KMS-11 (cell line): ENCODE measurements at regions not wholly inside any gene's neighbourhood (a gene's known extent, or its start where the extent isn't known, plus 50 kb on each side); places are given as distances from the start of the nearest gene placed in this dataset.

Source experiments
- H2AFZ ChIP-seq: fragments of 200-600 bp; sonication (generic); 2 replicates; pipeline ENCODE4 v1.6.1; 2016; ENCODE audit warnings: antibody characterized with exemption, mixed run types, low read depth
- H3K27ac ChIP-seq: fragments of 200-600 bp; sonication (generic); 2 replicates; pipeline ENCODE4 v1.6.1; 2016; ENCODE audit warnings: mild to moderate bottlenecking, mixed run types
- H3K27me3 ChIP-seq: fragments of 200-600 bp; sonication (generic); 2 replicates; pipeline ENCODE4 v1.6.1; 2017; ENCODE audit warnings: mild to moderate bottlenecking, low read depth, mixed run types, moderate library complexity; ENCODE audit not compliant: insufficient read depth
- H3K36me3 ChIP-seq: fragments of 200-600 bp; sonication (generic); 2 replicates; pipeline ENCODE4 v1.6.1; 2017; ENCODE audit warnings: mild to moderate bottlenecking, mixed run types; ENCODE audit not compliant: insufficient read depth
- H3K4me1 ChIP-seq: fragments of 200-600 bp; sonication (generic); 2 replicates; pipeline ENCODE4 v1.6.1; 2016; ENCODE audit warnings: mild to moderate bottlenecking, low read depth, mixed run types; ENCODE audit not compliant: poor library complexity, severe bottlenecking
- H3K4me2 ChIP-seq: fragments of 200-600 bp; sonication (generic); 2 replicates; pipeline ENCODE4 v1.7.0; 2016; ENCODE audit warnings: mild to moderate bottlenecking, mixed run types
- H3K4me3 ChIP-seq: fragments of 200-600 bp; sonication (generic); IDR thresholded peaks from 2 replicates; pipeline ENCODE4 v1.6.1; 2017; ENCODE audit warnings: low read depth, low read length, mixed read lengths; ENCODE audit not compliant: insufficient read depth
- H3K79me2 ChIP-seq: fragments of 200-600 bp; sonication (generic); 2 replicates; pipeline ENCODE4 v1.6.1; 2016; ENCODE audit warnings: low read depth, mixed run types; ENCODE audit not compliant: insufficient read depth
- H3K9ac ChIP-seq: fragments of 200-600 bp; sonication (generic); 2 replicates; pipeline ENCODE4 v1.6.1; 2016; ENCODE audit warnings: mild to moderate bottlenecking, mixed run types
- H4K20me1 ChIP-seq: fragments of 200-600 bp; sonication (generic); 2 replicates; pipeline ENCODE4 v1.6.1; 2016; ENCODE audit warnings: mild to moderate bottlenecking, mixed run types; ENCODE audit not compliant: insufficient read depth
- TF ChIP-seq, protein P1 (sequence below): fragments of 200-600 bp; sonication (generic); conservative IDR thresholded peaks from 2 replicates; pipeline ENCODE4 v1.6.1; 2017; ENCODE audit warnings: low read depth, mild to moderate bottlenecking, antibody characterized with exemption, low read length, moderate library complexity, mixed read lengths

DNA sequence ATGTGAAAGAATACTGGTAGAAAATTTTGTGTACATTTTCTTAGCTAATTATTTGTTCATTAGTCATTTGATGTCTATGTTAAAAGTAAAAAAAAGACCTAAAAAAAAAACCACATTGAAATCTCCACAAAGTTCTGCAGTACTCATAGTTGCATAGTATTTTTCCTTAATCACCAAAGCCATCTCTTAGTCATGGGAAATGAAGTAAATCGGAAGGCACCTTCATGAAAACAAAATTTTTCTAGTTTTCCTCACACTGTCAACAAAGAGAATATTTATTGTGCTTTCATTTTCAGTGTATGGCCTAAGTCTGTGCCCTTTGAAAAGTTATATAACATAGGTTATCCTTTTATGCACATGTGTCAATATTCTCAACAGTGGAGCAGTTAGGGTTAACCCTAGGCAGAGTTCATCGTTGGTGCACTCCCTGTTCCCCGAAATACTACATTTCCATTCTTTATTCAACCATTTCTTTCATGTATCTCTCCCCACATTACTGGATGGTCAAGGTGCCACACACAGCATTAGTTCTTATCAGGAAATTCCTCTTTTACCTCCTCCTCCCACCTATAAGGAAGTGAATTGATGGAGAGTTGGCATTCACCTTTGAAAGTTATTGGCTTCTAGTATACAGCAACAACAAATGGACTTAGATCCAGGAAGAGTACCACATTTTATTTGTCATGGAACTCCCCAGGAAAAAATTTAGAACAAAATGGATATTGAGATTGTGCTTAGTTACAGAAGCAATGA is 93.1 kb downstream of the NUDT12 start:
- Histone ChIP-seq H3K27ac (no peak overlapping the region), H3K4me2 (no peak overlapping the region), H2AFZ (no peak overlapping the region), H3K27me3 (no peaks in the 10 kb centered on the region), H3K9ac (no peak overlapping the region), H3K79me2 (no peaks in the 10 kb centered on the region), H3K4me3 (no peak overlapping the region), H3K36me3 (no peaks in the 10 kb centered on the region), H4K20me1 (no peaks in the 10 kb centered on the region), H3K4me1 (no peaks in the 10 kb centered on the region)
- TF ChIP-seq, protein P1, sequence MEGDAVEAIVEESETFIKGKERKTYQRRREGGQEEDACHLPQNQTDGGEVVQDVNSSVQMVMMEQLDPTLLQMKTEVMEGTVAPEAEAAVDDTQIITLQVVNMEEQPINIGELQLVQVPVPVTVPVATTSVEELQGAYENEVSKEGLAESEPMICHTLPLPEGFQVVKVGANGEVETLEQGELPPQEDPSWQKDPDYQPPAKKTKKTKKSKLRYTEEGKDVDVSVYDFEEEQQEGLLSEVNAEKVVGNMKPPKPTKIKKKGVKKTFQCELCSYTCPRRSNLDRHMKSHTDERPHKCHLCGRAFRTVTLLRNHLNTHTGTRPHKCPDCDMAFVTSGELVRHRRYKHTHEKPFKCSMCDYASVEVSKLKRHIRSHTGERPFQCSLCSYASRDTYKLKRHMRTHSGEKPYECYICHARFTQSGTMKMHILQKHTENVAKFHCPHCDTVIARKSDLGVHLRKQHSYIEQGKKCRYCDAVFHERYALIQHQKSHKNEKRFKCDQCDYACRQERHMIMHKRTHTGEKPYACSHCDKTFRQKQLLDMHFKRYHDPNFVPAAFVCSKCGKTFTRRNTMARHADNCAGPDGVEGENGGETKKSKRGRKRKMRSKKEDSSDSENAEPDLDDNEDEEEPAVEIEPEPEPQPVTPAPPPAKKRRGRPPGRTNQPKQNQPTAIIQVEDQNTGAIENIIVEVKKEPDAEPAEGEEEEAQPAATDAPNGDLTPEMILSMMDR, result no peak

DNA sequence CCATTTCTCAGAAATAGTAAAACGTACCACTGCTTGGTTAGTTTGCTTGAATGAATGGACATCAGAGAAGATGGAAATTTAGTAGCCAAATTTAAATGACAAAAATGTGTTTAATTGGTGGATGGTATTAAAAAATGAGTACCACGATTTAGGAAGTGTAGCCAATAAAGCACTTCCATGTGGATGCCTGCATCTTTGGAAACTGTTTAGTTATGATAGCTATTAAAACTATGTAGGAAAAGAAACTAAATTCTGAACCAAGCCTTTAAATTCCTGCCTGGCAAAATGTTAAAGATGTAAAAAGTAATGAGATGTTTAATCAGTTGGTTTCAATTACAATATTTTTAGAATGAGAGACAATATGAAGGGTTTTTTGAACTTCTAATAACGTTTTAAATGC is 94.8 kb downstream of the NUDT12 start:
- H3K36me3 ChIP-seq, result no peaks in the 10 kb centered on the region
- no peak overlapping the region for H3K4me2 ChIP-seq
- H2AFZ ChIP-seq, result no peak overlapping the region
- H3K27me3 ChIP-seq, result no peaks in the 10 kb centered on the region
- H3K9ac ChIP-seq, result no peak overlapping the region
- H3K79me2 ChIP-seq, result no peaks in the 10 kb centered on the region
- H4K20me1 ChIP-seq, result no peaks in the 10 kb centered on the region
- H3K4me1 ChIP-seq, result no peaks in the 10 kb centered on the region
- no peak overlapping the region for H3K4me3 ChIP-seq
- no peak overlapping the region for H3K27ac ChIP-seq
- TF ChIP-seq, protein P1, result no peak

DNA sequence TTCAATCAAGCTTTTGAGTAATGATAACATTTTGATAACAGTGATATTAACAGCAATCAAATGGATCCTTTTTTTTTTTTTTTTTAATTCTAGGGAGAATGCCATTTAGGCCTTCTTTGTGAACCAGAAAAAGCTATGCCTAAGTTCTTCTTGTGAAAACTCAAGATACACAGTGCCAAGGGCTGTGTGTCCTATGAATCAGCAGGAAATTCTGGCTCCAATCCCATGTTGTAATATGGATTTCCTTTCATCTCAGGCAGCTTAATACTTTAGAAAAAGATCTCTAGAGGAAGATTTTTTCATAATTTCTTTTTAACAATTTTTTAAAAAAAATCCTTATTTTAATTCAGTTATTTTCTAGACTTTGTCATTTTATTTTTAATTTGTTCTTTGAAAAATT is 96.1 kb downstream of the NUDT12 start:
- no peaks in the 10 kb centered on the region for H4K20me1 ChIP-seq
- H3K36me3 ChIP-seq, result no peaks in the 10 kb centered on the region
- H3K27me3 ChIP-seq, result no peaks in the 10 kb centered on the region
- no peaks in the 10 kb centered on the region for H3K4me1 ChIP-seq
- no peak overlapping the region for H3K9ac ChIP-seq
- H3K27ac ChIP-seq, result no peak overlapping the region
- TF ChIP-seq, protein P1, result no peak
- no peak overlapping the region for H3K4me3 ChIP-seq
- no peak overlapping the region for H2AFZ ChIP-seq
- H3K79me2 ChIP-seq, result no peaks in the 10 kb centered on the region
- H3K4me2 ChIP-seq, result no peak overlapping the region

DNA sequence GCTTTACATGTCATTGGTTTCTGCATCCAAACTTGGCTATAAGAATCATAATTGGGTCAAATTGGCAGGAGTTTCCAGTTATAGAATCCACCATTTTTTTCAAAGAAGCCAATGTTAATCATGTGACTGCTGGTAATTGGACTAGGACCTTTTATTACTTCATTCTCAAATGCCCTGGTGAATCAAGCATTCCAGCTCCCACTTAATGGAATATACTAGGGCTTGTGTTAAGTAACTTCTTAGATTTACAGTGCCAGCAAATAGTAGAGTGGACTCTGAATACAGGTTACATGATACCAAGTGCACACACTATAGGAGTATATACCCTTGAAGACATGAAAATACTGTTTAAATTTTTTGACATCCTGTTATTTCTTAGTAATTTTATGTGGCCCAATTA is 96.7 kb downstream of the NUDT12 start:
- Histone ChIP-seq H3K36me3 (no peaks in the 10 kb centered on the region), H3K79me2 (no peaks in the 10 kb centered on the region), H3K27ac (no peak overlapping the region), H3K9ac (no peak overlapping the region), H3K27me3 (no peaks in the 10 kb centered on the region), H3K4me2 (no peak overlapping the region), H3K4me3 (no peak overlapping the region), H3K4me1 (no peaks in the 10 kb centered on the region), H4K20me1 (no peaks in the 10 kb centered on the region), H2AFZ (no peak overlapping the region)
- TF ChIP-seq, protein P1, result no peak
